HG03457 (cell line): ENCODE measurements at regions not wholly inside any gene's neighbourhood (a gene's known extent, or its start where the extent isn't known, plus 50 kb on each side); places are given as distances from the start of the nearest gene placed in this dataset.

Experiments used
- ATAC-seq: cut with Tn5 transposase; IDR thresholded peaks from one replicate; pipeline ENCODE4 v1.9.1; 2021; ENCODE audit warnings: moderate number of reproducible peaks; ENCODE audit not compliant: unreplicated experiment

DNA sequence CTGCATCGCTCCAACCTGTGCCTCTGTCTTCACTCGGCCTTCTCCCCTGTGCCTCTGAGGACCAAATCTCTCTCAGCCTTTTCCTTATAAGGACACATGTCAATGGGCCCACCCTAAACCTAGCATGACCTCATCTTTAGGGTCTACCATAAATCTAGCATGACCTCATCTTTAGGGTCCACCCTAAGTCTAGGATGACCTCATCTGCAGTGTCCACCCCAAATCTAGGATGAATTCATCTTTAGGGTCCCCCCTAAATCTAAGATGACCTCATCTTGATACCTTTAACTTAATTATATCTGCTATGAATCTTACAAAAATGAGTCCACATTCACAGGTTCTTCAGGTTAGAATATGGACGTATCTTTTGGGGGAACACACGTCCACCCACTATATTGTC lies 131.1 kb upstream of the RPL38 start:
- no peak for ATAC-seq

- ATAC-seq, result no peak
Observed at GRCh38 chr17:74076446-74076845, 127.0 kb upstream of the RPL38 start.

DNA sequence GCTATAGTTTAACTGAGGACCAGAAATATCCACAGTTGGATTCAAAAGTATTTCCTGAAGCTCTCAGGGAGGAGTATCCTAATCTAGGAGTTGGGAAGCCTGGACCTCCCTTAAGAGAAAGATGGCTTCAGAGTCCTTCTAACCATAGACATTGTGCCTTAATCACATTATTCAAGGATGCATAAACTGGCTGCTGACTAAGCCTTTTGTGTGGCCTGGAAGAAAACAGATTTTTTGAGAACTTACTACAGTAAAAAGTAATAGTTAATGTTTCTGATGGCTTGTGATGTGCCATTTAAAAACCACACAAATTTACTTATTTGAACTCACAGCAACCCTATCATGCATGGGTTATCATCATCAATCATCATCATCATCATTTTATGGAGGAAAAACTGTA lies 126.2 kb upstream of the RPL38 start:
- ATAC-seq, result no peak

DNA sequence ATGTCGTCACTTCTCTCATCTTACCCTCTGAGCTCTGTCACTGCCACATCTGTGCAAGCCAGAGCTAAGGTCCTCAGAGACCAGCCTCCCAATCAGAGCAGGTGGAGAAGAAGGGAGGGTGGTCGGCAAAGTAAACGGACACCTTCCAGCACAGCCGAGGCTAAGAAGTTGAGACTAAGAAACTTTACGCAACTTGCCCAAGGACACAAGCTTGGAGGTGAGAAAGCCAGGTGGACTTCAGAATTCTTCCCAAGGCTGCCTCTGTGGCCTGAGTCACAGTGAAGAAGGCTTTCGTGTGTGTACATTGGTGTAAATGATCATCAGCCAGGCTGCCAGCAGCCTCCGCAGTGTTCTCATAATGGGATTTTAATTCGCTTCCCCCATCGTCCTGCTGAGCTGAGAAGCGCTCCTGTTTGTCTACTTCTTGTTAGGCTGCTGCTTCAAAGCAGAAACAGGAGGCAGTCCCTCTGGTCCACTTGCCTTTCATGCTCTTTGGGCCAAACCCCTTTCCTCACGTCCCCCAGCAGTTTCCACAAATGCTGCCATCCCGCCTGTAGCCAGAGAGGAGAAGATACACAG lies 125.0 kb upstream of the RPL38 start:
- no peak for ATAC-seq

DNA sequence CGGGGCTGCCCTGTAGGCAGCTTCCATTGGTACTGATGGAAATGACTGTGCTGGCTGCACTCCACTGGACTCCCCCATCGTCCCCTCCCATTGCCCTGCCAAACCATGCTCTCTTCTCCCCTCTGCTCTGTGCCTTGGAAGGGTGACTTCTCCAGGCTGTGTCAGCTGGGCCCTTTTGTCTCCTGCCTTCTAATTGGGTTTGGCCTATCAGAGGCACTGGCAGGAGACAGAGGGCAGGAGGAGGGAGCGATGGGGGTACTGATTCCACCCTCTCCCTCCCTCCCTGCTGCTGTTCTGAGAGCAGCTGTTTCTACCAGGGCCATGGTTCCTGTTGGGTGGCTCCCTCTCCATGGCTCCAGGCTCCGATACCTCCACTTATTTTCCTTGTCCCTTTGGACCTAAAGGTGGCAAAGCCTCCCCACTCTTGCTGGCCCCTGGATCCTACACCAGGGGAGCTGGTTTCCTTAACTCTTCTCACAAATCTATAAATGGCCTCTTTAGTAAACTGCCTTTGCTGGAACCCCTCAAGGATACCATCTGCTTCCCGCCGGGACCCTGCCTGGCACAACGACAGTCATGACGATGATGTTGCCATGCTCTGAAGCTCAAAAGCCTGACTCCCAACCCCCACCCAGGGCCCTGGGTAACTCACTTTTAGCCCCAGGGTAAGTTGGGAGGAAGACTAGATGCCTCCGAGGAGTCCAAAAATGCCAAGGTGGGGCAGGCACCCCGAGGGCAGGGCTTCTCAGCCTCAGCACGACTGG lies 123.8 kb upstream of the RPL38 start:
- no peak for ATAC-seq

DNA sequence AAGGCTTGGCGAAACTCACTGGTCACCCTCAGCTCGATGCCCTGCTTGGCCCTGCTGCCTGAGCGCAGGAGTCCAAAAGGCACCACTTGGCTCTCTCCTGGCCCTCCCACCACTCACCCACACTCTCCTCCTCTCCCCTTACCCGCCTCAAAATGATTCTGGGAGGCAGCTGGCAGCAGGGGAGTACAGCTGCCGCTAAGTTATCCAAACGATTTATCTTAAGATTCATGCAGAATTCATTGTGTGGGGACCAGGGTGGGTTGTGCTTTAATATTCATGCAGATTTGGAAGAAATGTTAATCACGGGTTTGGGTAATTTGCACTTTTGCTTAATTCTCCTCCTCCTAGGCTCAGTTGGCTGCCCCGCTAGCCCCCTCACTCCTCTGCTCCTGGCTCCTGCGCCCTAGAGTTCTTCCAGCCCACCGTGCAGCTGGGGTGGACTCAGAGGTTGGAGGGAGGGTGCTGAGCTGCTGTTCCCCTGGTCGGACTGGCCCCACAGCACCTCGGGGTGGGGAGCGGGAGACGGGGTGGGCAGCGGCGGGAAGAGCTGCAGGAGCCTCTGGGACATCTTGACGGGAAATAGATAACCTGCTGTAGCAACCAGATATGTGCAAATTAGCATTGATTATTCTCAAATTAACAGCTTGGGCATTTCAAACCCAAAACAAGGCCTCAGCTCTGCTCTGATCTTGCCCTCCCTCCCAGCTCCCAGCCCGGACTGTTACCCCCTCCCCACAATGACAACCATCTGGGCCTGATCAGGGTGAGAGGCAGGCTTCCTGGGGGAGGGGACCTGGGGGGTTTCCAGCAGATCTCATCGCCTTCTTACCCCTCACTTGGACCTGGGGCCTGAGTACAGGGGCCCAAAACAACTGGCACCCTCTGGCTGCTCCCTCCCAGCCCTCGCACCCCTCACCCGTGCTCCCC lies 122.6 kb upstream of the RPL38 start:
- no peak for ATAC-seq

DNA sequence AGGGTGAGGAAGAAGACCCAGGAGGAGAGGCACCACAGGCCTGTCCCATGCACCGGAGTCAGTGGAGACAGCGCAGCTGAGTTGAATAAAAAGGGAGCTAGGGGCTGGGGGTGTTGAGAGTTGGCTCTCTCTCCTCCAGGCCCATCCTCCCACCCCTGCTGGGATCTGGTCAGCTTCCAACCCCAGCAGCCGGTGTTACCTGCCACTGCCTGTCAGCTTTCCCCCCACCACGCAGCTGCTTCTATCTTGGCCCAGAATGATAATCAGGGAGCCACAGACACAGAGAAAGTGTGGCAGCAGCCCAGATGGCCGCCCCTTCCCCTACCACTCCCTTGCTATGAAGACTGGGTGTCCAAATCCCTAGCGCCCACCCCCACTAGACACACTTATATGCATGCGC lies 120.6 kb upstream of the RPL38 start:
- no peak for ATAC-seq

DNA sequence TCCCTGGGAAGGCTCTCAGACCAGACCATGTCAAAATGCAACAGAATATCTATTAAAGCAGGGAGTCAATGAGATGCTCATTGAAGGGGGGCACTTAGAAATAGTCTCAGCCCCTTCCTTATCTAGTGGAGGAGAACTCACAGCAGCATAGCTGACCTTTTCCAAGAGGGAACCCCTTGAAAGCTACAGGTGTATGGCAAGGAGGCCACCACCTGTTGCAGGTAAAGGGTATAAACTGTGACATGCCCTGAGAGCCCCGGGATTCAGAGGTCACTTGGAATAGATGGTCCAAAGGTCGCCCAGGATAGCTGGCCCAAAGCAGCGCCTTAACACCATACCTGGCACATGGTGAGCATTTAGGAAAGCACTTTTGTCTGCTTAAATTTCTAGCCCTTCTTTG lies 120.2 kb upstream of the RPL38 start:
- ATAC-seq, result no peak

GRCh38 chr17:74085434-74085833 lies 118.0 kb upstream of the RPL38 start:
- no peak for ATAC-seq

DNA sequence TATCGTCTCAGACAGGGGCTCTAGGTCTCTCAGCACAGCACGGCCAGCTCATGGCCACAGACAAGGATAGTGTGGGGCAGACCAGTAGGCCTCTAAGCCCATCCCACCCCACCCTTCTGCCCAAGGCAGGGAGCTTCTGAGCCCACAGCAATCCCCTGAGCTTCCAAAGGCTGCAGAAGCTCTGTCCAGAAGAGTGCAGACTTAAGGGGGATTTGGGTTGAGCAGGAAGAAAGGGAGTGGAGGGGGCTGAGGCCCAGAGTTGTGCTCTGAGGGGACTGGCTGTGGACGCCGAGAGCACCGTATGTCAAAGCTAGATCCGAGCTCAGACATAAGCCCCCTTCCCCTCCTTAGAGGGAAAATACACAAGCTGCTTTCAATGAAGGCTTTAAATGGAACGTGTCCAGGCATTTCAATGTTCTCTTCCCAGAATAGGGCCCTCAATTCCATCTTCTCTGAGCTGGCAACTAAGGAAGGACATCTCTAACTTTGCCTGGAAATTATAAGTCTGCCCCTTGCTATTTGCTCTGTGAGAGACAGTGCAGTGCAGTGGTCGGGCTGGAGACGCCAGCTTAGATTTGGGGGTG lies 116.4 kb upstream of the RPL38 start:
- no peak for ATAC-seq

DNA sequence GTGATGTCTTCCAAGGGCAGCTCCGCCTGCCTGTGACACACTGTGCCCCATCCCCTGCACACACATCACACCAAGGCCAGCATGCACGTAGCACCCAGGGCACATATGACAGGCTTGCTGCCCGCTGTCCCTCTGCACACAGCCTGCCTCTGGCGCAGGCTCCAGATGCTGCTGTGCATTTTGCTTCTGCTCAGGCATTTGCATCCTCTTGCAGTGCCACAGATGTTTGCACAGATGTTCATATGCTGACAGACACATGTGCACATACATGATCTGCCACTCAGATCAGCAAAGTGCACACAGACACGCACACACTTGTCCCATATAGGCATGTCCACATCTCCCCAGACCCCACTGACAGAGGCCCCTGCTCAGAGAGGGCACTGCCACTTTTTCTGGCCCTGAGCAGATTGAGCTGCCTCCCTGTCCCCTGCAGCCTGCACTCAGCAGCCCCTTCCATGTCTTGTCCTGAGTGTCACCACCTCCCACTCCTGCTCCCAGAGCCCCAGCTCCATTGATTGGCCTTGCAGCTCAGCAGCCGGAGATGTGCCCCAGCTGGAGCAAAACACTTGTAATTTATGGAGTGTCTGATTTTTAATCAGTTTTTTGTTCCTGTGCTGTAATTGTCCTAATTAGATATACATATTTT lies 115.1 kb upstream of the RPL38 start:
- no peak for ATAC-seq

GRCh38 chr17:74088934-74089329 lies 114.5 kb upstream of the RPL38 start:
- no peak for ATAC-seq

DNA sequence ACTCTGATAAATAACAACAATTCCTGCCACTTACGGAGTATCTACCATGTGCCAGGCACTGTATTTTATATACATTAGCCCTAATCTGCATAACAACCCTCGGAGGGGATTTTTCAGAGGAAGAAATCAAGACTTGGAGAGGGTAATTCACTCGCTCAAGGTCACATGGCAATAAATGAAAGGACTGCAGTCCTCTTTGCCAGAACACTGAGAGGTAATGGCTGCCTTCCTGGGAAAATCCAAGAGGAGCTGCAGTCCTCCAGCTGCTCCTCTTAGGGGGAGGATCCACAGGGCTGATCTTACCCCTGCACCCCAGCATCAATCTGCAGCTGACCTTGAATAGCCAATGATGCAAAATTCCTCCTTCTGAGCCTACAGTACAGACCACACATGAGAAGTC lies 114.1 kb upstream of the RPL38 start:
- ATAC-seq, result no peak

- no peak for ATAC-seq
Observed at GRCh38 chr17:74089869-74090464, 113.5 kb upstream of the RPL38 start.

- ATAC-seq, result no peak
Observed at GRCh38 chr17:74094651-74095050, 108.8 kb upstream of the RPL38 start.

- no peak for ATAC-seq
Observed at GRCh38 chr17:74096456-74096855, 107.0 kb upstream of the RPL38 start.

- no peak for ATAC-seq
Observed at GRCh38 chr17:74097450-74098135, 105.9 kb upstream of the RPL38 start.

GRCh38 chr17:74098136-74099024 lies 105.1 kb upstream of the RPL38 start:
- no peak for ATAC-seq
